ENCODE measurements at regions not wholly inside any gene's neighbourhood (a gene's known extent, or its start where the extent isn't known, plus 50 kb on each side); places are given as distances from the start of the nearest gene placed in this dataset.

DNA sequence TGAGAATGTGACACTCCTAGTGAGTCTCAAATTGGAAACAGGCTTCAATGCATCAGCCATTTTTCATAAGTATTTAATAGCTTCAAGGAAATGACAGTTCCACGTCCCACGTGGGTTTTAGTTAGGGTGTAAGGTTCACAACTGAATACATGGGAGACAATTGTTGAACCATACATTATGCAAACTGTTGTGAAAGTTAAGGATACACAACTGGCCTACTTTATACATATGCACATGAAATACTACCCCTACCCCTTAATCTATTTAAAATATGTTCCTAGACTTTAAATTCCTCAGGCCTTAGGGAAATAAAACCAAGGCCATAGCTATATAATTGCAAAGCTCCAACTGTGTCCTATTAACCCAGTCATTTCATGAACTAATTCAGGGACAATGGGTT is 436.1 kb downstream of the BTBD3 start:
- Histone ChIP-seq H3K9me3 (ENCODE audit: control insufficient read depth, low read depth, low read length) (no peaks in the 10 kb centered on the region), H3K27ac (ENCODE audit: low read length) (no peak overlapping the region), H3K27me3 (ENCODE audit: control insufficient read depth, insufficient read depth, low read length) (no peaks in the 10 kb centered on the region), H3K4me1 (ENCODE audit: control insufficient read depth, insufficient read depth, low read length) (no peaks in the 10 kb centered on the region), H3K36me3 (ENCODE audit: control insufficient read depth, insufficient read depth, low read length) (no peaks in the 10 kb centered on the region), H3K4me3 (ENCODE audit: low read length) (no peak overlapping the region)
- no peak for DNase-seq
- no CpG with 5 or more reads among the region's 2 CpGs for WGBS (ENCODE audit: insufficient coverage, low lambda C conversion rate)

DNA sequence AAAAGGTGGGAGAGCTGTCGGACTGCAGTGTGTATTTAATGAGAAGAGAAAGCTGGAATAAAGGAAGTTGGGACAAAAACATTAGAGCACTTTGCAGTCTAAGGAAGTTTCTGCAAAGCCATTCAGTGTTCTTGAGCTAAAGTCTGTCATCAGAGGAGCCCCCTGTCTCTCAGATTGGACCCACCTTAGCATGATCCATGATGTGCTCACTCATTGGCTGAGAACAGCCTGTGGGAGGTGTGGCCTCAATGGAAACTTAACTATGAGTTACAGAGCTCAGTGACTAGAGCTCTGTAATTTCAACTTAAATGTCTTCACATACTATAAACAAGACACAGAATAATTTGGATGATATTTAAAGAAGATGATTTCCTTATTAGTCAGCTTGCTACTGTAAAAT is 437.0 kb downstream of the BTBD3 start:
- 33% methylated on average over 1 of the region's 1 CpG for WGBS (ENCODE audit: insufficient coverage, low lambda C conversion rate)
- no peak for DNase-seq
- H3K9me3 ChIP-seq (ENCODE audit: control insufficient read depth, low read depth, low read length), result no peaks in the 10 kb centered on the region

DNA sequence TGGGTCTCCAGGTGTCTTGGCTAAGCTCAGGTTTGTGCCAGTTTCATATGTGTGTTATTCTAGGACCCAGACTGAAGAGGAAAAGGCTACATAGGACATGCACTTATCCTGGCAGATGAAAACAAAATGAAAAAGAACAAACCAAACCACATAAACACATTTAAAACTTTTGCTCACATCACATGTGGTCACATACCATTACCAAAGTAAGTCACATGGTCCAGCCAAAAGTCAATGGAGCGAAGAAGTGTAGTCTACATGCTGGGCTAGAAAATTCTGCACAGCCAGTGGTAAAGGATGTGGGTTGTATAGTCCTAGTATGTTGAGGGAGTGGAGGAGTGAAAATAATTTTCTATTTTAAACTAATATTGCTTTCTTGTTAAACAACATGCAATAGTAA is 437.5 kb downstream of the BTBD3 start:
- no peak overlapping the region for H3K4me3 ChIP-seq (ENCODE audit: low read length)
- H3K27me3 ChIP-seq (ENCODE audit: control insufficient read depth, insufficient read depth, low read length), result no peaks in the 10 kb centered on the region
- DNase-seq, result no peak
- WGBS (ENCODE audit: insufficient coverage, low lambda C conversion rate), result no CpG with 5 or more reads among the region's 1 CpG
- no peaks in the 10 kb centered on the region for H3K36me3 ChIP-seq (ENCODE audit: control insufficient read depth, insufficient read depth, low read length)
- no peaks in the 10 kb centered on the region for H3K4me1 ChIP-seq (ENCODE audit: control insufficient read depth, insufficient read depth, low read length)
- no peaks in the 10 kb centered on the region for H3K9me3 ChIP-seq (ENCODE audit: control insufficient read depth, low read depth, low read length)
- H3K27ac ChIP-seq (ENCODE audit: low read length), result no peak overlapping the region

More for the DNA sequence above, 437.0 kb downstream of the BTBD3 start:
- H3K4me3 ChIP-seq (ENCODE audit: low read length), result no peak overlapping the region
- H3K36me3 ChIP-seq (ENCODE audit: control insufficient read depth, insufficient read depth, low read length), result no peaks in the 10 kb centered on the region
- H3K27me3 ChIP-seq (ENCODE audit: control insufficient read depth, insufficient read depth, low read length), result no peaks in the 10 kb centered on the region
- H3K27ac ChIP-seq (ENCODE audit: low read length), result no peak overlapping the region
- no peaks in the 10 kb centered on the region for H3K4me1 ChIP-seq (ENCODE audit: control insufficient read depth, insufficient read depth, low read length)

DNA sequence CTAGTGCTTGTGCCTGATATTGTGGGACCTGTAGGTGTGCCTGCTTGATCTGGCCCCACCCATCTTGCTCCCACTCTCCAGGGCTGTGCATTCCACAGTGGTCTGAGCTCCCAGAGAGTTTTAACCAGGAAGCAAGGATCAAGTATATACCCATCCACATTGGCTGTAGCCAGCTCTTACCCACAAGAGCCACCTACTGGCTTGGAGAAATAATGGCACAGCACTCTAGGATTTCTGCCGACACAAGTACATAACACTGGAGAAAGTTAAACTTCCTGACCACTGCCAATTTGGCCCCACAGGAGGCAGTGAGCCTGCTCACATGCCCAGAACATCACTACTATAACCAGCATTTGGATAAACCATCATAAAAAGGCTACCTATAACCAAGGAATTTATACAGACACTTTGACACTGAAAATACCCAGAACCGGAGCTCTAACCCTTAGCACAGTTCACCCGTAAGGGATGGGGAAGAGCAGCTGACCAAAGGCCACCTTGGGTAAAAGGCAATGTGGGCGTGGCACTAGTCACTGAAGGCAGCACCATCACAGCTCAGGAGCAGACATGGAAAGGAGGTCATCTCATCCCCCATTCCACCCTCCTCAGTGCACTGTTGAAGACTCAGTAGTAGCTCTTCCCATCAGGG is 440.4 kb downstream of the BTBD3 start:
- Histone ChIP-seq H3K27me3 (ENCODE audit: control insufficient read depth, insufficient read depth, low read length) (no peaks in the 10 kb centered on the region), H3K4me3 (ENCODE audit: low read length) (no peak overlapping the region), H3K4me1 (ENCODE audit: control insufficient read depth, insufficient read depth, low read length) (no peaks in the 10 kb centered on the region), H3K36me3 (ENCODE audit: control insufficient read depth, insufficient read depth, low read length) (no peaks in the 10 kb centered on the region), H3K9me3 (ENCODE audit: control insufficient read depth, low read depth, low read length) (no peaks in the 10 kb centered on the region), H3K27ac (ENCODE audit: low read length) (no peak overlapping the region)
- DNase-seq, result no peak
- WGBS (ENCODE audit: insufficient coverage, low lambda C conversion rate), result no CpG with 5 or more reads among the region's 4 CpGs

DNA sequence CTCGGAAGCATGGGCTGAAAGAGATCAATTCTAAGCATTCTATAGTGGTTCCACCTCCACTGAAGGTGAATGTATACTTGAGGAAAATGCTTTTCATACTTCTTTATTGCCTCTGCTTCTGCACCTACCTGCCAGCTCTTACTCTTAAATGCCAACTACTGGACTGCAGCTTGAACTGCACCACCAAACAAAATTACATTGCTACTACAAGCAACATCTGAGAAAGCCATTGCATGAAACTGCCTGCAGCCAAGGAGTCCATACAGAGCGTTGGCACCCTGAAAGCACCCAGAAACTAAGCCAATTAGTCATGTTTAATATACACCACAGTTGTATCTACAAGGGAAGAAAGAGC is 440.9 kb downstream of the BTBD3 start:
- H3K4me3 ChIP-seq (ENCODE audit: low read length), result no peak overlapping the region
- H3K4me1 ChIP-seq (ENCODE audit: control insufficient read depth, insufficient read depth, low read length), result no peaks in the 10 kb centered on the region
- H3K27me3 ChIP-seq (ENCODE audit: control insufficient read depth, insufficient read depth, low read length), result no peaks in the 10 kb centered on the region
- DNase-seq, result no peak
- H3K27ac ChIP-seq (ENCODE audit: low read length), result no peak overlapping the region
- WGBS (ENCODE audit: insufficient coverage, low lambda C conversion rate), result 83% methylated on average over 1 of the region's 2 CpGs
- no peaks in the 10 kb centered on the region for H3K36me3 ChIP-seq (ENCODE audit: control insufficient read depth, insufficient read depth, low read length)
- no peaks in the 10 kb centered on the region for H3K9me3 ChIP-seq (ENCODE audit: control insufficient read depth, low read depth, low read length)

DNA sequence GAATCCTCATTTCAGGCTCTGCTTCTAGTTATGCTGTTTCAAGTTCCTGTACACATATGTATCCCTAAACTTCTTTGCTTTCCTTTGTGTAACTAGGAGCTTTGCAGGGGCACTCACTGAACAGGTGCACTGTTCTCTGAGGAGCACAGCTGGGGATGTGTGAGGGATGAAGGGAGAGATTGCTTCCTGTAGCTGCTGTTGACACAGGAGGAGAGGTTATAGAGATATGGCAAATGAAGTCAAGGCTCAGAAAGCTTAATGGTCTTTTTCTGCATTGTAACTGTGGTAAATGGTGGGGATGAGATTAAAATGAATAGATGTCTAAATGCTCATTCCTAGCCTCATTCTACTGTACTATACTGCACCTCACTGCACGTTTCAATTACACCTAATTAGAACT is 454.3 kb downstream of the BTBD3 start:
- no peaks in the 10 kb centered on the region for H3K9me3 ChIP-seq (ENCODE audit: control insufficient read depth, low read depth, low read length)
- WGBS (ENCODE audit: insufficient coverage, low lambda C conversion rate), result no CpG with 5 or more reads among the region's 1 CpG
- no peaks in the 10 kb centered on the region for H3K27me3 ChIP-seq (ENCODE audit: control insufficient read depth, insufficient read depth, low read length)
- no peak overlapping the region for H3K27ac ChIP-seq (ENCODE audit: low read length)
- no peak for DNase-seq
- no peak overlapping the region for H3K4me3 ChIP-seq (ENCODE audit: low read length)
- no peaks in the 10 kb centered on the region for H3K4me1 ChIP-seq (ENCODE audit: control insufficient read depth, insufficient read depth, low read length)
- H3K36me3 ChIP-seq (ENCODE audit: control insufficient read depth, insufficient read depth, low read length), result no peaks in the 10 kb centered on the region

DNA sequence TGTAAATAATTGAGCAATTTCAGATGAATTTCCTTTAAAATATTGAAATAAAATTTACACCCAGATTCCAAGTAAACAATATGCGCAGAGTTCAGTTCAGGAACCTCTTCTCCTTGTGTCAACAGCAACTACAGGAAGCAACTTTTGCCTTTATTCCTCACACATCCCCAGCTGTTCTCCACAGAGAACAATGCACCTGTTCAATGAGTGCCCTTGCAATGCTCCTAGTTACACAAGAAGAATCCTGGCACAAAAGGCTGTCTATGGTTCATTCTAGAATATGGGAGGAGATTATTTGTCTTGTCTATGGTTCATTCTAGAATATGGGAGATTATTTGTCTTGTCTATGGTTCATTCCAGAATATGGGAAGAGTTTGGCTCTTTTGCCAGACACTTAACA is 454.9 kb downstream of the BTBD3 start:
- no peaks in the 10 kb centered on the region for H3K36me3 ChIP-seq (ENCODE audit: control insufficient read depth, insufficient read depth, low read length)
- no peaks in the 10 kb centered on the region for H3K9me3 ChIP-seq (ENCODE audit: control insufficient read depth, low read depth, low read length)
- no peak overlapping the region for H3K27ac ChIP-seq (ENCODE audit: low read length)
- no peak for DNase-seq
- no peak overlapping the region for H3K4me3 ChIP-seq (ENCODE audit: low read length)
- no peaks in the 10 kb centered on the region for H3K4me1 ChIP-seq (ENCODE audit: control insufficient read depth, insufficient read depth, low read length)
- no peaks in the 10 kb centered on the region for H3K27me3 ChIP-seq (ENCODE audit: control insufficient read depth, insufficient read depth, low read length)
- no CpG with 5 or more reads among the region's 1 CpG for WGBS (ENCODE audit: insufficient coverage, low lambda C conversion rate)

DNA sequence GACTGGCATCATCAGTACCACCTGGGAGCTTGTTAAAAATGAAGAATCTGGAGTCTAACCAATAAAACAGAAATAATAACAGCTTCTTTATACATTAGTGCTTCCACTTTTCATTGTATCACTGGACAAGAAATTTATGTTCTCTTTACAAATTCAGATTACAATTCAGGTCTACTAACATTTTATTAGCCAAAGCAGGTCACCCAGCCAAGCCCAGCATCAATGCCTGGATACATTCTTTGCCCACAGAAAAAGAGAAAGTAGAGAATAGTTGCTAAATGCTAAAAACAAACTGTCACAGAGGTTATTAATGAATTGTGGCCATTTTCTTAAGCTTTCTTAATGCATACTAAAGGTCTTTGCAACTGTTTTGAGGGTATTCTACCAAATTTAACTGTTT is 458.3 kb downstream of the BTBD3 start:
- no peak overlapping the region for H3K27ac ChIP-seq (ENCODE audit: low read length)
- no peaks in the 10 kb centered on the region for H3K4me1 ChIP-seq (ENCODE audit: control insufficient read depth, insufficient read depth, low read length)
- no peaks in the 10 kb centered on the region for H3K9me3 ChIP-seq (ENCODE audit: control insufficient read depth, low read depth, low read length)
- DNase-seq, result no peak
- no peak overlapping the region for H3K4me3 ChIP-seq (ENCODE audit: low read length)
- no peaks in the 10 kb centered on the region for H3K36me3 ChIP-seq (ENCODE audit: control insufficient read depth, insufficient read depth, low read length)
- H3K27me3 ChIP-seq (ENCODE audit: control insufficient read depth, insufficient read depth, low read length), result no peaks in the 10 kb centered on the region

DNA sequence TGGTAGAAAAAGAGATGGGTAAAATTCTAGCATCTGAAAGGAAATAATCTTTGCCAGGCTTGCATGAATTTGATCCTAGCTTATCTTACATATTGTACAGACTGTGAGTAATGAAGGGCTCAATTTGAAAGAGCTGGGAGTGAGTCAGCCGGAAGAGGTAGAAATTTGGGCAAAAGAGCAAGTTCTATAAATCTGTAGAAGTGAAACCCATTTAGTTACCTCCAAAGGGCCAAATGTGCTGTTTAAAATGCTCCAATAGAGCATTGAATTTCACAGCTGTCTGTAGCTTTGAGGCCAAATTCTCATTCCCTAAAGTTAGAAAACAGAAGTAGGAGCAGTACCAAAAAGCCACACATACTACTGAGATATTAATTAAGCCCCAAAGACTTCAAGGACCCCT is 466.1 kb downstream of the BTBD3 start:
- no peak overlapping the region for H3K4me3 ChIP-seq (ENCODE audit: low read length)
- WGBS (ENCODE audit: insufficient coverage, low lambda C conversion rate), result 83% methylated on average over 1 of the region's 1 CpG
- H3K36me3 ChIP-seq (ENCODE audit: control insufficient read depth, insufficient read depth, low read length), result no peaks in the 10 kb centered on the region
- H3K4me1 ChIP-seq (ENCODE audit: control insufficient read depth, insufficient read depth, low read length), result no peaks in the 10 kb centered on the region
- no peaks in the 10 kb centered on the region for H3K27me3 ChIP-seq (ENCODE audit: control insufficient read depth, insufficient read depth, low read length)
- H3K9me3 ChIP-seq (ENCODE audit: control insufficient read depth, low read depth, low read length), result no peaks in the 10 kb centered on the region
- no peak overlapping the region for H3K27ac ChIP-seq (ENCODE audit: low read length)
- no peak for DNase-seq

DNA sequence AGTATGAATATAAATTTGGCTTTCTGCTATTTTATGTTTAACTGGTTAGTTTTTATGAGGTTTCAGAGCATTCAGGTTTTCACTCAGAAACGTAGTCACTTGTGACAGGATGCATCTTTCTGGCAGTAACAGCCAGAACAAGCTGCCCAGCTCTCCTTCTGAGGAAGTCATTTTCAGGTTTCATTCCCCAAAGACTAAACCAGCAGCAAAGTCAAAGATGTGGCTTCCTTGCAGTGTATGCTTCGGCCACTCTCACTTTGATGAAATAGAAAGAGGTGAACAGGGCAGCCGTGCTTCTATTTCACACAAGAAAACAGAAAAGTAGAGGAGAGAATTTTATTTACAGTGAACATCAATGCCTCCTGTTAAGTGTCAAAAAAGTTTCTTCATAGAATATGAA is 469.1 kb downstream of the BTBD3 start:
- no peak overlapping the region for H3K4me3 ChIP-seq (ENCODE audit: low read length)
- no peaks in the 10 kb centered on the region for H3K4me1 ChIP-seq (ENCODE audit: control insufficient read depth, insufficient read depth, low read length)
- DNase-seq, result no peak
- 100% methylated on average over 1 of the region's 3 CpGs for WGBS (ENCODE audit: insufficient coverage, low lambda C conversion rate)
- no peak overlapping the region for H3K27ac ChIP-seq (ENCODE audit: low read length)
- no peaks in the 10 kb centered on the region for H3K27me3 ChIP-seq (ENCODE audit: control insufficient read depth, insufficient read depth, low read length)
- H3K9me3 ChIP-seq (ENCODE audit: control insufficient read depth, low read depth, low read length), result no peaks in the 10 kb centered on the region
- no peaks in the 10 kb centered on the region for H3K36me3 ChIP-seq (ENCODE audit: control insufficient read depth, insufficient read depth, low read length)

DNA sequence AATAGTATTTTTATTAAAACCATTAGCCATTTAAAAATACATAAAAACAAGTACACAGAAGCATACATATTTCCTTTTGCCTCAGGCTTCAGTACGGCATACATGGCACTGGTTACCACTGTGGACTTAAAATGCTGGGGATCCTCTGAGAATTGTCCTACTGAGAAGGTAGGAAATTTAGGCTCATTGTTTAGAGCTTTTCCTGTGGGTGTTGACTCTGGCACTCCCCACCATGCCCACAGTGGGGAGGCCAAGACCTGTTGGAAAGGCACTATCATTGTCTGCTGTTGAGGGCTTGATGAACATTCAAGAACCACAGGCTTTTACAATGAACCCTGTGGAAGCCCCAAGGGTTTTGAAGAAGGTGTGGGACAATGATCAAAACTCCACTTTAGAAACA is 473.4 kb downstream of the BTBD3 start:
- no CpG with 5 or more reads among the region's 1 CpG for WGBS (ENCODE audit: insufficient coverage, low lambda C conversion rate)
- Histone ChIP-seq H3K36me3 (ENCODE audit: control insufficient read depth, insufficient read depth, low read length) (no peaks in the 10 kb centered on the region), H3K4me1 (ENCODE audit: control insufficient read depth, insufficient read depth, low read length) (no peaks in the 10 kb centered on the region), H3K27me3 (ENCODE audit: control insufficient read depth, insufficient read depth, low read length) (no peaks in the 10 kb centered on the region), H3K27ac (ENCODE audit: low read length) (no peak overlapping the region), H3K4me3 (ENCODE audit: low read length) (no peak overlapping the region), H3K9me3 (ENCODE audit: control insufficient read depth, low read depth, low read length) (no peaks in the 10 kb centered on the region)
- DNase-seq, result no peak

Measured in large intestine (tissue), 3 donors.